ENCODE measurements at regions not wholly inside any gene's neighbourhood (a gene's known extent, or its start where the extent isn't known, plus 50 kb on each side); places are given as distances from the start of the nearest gene placed in this dataset.
"Not testable (repeated sequence)": the region's sequence is repeated elsewhere in the genome, so short reads cannot be mapped to it uniquely, and the experiment has no call there.

DNA sequence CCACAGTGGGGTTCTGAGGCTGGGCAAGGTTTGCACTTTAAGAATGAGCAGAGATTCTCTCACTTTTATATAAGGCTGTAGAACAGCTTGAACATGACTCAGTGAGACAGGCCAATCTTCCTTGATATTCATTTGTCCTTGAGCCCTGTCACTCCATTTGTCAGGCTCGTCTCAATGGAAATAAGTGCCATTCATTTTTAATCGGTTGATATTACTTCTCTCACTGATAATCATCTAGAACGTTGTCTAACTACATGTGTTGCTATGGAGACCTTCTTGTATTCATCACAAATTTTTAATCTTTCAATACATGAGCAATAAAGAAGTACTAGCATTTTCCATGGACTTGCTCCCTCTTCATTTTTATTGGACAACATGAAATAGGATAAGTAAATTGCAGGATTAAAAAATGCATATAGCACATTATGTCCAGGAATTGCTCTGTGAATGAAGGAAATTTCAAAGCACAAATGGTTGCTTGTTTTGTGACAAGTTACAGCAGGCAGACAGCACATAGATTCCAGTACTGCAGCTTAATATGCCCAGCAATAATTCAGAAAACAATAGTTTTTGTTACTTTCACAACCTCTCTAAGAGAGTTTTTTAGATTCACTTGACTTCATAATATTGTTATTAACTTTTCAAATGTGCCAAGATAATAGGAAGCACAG is 1178.4 kb upstream of the ATXN8OS start:
- H3K4me1 Mint-ChIP-seq (ENCODE audit: low read depth) = no peaks in the 10 kb centered on the region
- H3K27me3 Mint-ChIP-seq = no peaks in the 10 kb centered on the region
- intact Hi-C loops (cut with micrococcal nuclease) = no loop called here
- H3K9me3 Mint-ChIP-seq = no peaks in the 10 kb centered on the region
- no peak overlapping the region for H3K4me3 Mint-ChIP-seq
- no peak overlapping the region for H3K27ac Mint-ChIP-seq
- H3K36me3 Mint-ChIP-seq (ENCODE audit: low read depth) = no peaks in the 10 kb centered on the region

- H3K4me1 Mint-ChIP-seq (ENCODE audit: low read depth) = no peaks in the 10 kb centered on the region
- H3K36me3 Mint-ChIP-seq (ENCODE audit: low read depth) = no peaks in the 10 kb centered on the region
- H3K27ac Mint-ChIP-seq = no peak overlapping the region
- H3K9me3 Mint-ChIP-seq = peaks cover 8% of the 10 kb centered on the region
- no peaks in the 10 kb centered on the region for H3K27me3 Mint-ChIP-seq
- intact Hi-C loops (cut with micrococcal nuclease) = no loop called here
- no peak overlapping the region for H3K4me3 Mint-ChIP-seq
These were observed 1180.1 kb upstream of the ATXN8OS start for GRCh38 chr13:68927387-68928026.

DNA sequence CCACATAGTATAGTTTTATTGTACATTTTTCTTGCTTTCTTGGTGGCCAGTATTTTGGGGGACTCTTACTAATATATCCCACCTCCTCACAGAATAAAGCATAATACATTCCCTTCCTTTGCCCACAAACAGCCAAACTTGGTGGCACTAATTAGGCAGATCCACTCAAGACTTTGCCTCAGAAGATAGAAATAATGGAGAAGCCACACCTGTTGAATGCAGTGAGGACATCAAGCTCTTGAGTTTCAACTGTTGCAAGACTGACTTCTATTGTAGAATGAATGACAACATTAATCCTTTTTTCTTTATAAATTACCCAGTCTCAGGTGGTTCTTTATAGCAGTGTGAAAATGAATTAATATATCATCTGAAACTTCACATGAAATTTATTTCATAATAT is 1183.6 kb upstream of the ATXN8OS start:
- Mint-ChIP-seq H3K36me3 (ENCODE audit: low read depth) (no peaks in the 10 kb centered on the region), H3K4me3 (no peak overlapping the region), H3K27me3 (no peaks in the 10 kb centered on the region), H3K27ac (no peak overlapping the region), H3K9me3 (peaks cover 8% of the 10 kb centered on the region), H3K4me1 (ENCODE audit: low read depth) (no peaks in the 10 kb centered on the region)
- intact Hi-C loops (cut with micrococcal nuclease) = no loop called here

- H3K27ac Mint-ChIP-seq = no peak overlapping the region
- intact Hi-C loops (cut with micrococcal nuclease) = no loop called here
- no peaks in the 10 kb centered on the region for H3K4me1 Mint-ChIP-seq (ENCODE audit: low read depth)
- peaks cover 75% of the 10 kb centered on the region for H3K9me3 Mint-ChIP-seq
- H3K36me3 Mint-ChIP-seq (ENCODE audit: low read depth) = no peaks in the 10 kb centered on the region
- H3K27me3 Mint-ChIP-seq = no peaks in the 10 kb centered on the region
- no peak overlapping the region for H3K4me3 Mint-ChIP-seq
These were observed 1198.7 kb upstream of the ATXN8OS start for GRCh38 chr13:68908879-68909278.

DNA sequence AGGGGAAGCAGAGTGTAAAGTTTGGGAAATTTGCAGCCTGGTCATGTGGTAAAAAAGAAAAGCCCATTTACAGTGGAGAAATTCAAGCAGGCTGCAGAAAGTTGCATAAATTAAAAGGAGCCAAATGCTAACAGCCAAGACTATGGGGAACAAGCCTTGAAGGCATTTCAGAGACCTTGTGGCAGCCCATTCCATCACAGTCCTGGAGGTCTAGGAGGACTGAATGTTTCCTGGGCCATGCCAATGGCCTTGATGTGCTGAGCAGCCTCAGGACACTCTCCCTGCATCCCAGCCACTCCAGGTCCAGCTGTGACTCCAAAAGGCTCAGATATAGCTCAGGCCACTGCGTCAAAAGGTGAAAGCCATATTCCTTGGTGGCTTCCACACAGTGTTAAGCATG is 1202.4 kb upstream of the ATXN8OS start:
- no peak overlapping the region for H3K27ac Mint-ChIP-seq
- intact Hi-C loops (cut with micrococcal nuclease) = no loop called here
- H3K4me3 Mint-ChIP-seq = no peak overlapping the region
- H3K27me3 Mint-ChIP-seq = no peaks in the 10 kb centered on the region
- H3K36me3 Mint-ChIP-seq (ENCODE audit: low read depth) = no peaks in the 10 kb centered on the region
- H3K9me3 Mint-ChIP-seq = peaks cover 73% of the 10 kb centered on the region
- no peaks in the 10 kb centered on the region for H3K4me1 Mint-ChIP-seq (ENCODE audit: low read depth)

- intact Hi-C loops (cut with micrococcal nuclease) = no loop called here
- H3K4me3 Mint-ChIP-seq = no peak overlapping the region
- H3K27ac Mint-ChIP-seq = no peak overlapping the region
- no peaks in the 10 kb centered on the region for H3K27me3 Mint-ChIP-seq
- no peaks in the 10 kb centered on the region for H3K4me1 Mint-ChIP-seq (ENCODE audit: low read depth)
- H3K36me3 Mint-ChIP-seq (ENCODE audit: low read depth) = no peaks in the 10 kb centered on the region
- H3K9me3 Mint-ChIP-seq = peaks cover 23% of the 10 kb centered on the region
These were observed 1210.2 kb upstream of the ATXN8OS start for GRCh38 chr13:68897331-68897928.

DNA sequence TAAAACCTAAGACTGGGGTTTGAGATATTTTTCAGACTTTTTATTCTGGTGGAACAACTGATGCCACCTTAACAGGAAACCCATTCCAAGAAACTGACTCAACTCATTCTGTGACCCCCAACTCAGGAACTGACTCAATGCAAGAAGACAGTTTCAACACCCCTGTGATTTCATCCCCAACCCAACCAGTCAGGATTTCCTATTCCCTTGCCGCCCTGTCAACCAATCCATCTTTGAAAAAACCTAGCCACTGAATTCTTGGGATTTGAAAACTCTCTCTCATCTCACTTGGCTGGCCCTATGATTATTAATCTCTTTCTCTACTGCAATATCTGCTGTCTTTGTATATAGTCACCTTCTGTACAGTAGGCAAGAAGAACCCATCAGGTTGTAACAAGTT is 1211.9 kb upstream of the ATXN8OS start:
- no peak overlapping the region for H3K27ac Mint-ChIP-seq
- no peaks in the 10 kb centered on the region for H3K4me1 Mint-ChIP-seq (ENCODE audit: low read depth)

DNA sequence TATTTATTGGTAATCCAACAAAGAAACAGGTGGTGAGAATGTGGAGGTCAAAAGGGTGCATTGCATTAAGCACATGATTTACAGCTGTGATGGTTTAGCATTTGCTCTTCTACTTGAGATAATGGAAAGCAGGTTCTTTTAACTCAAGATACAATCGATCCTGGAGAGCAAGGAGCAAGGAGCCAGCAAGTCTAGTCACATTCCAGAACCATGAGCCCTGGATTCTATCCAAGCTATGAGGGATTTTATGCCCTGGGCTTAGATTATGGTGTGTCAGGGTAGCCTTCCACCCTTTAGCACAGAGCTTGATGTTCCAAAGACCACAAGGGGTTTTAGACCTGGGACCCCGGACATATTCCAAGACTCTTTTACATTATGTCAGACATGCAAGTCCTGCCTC is 1213.9 kb upstream of the ATXN8OS start:
- intact Hi-C loops (cut with micrococcal nuclease); H3K27me3 Mint-ChIP-seq; H3K36me3 Mint-ChIP-seq (ENCODE audit: low read depth); H3K4me1 Mint-ChIP-seq (ENCODE audit: low read depth); H3K4me3 Mint-ChIP-seq; H3K27ac Mint-ChIP-seq: not testable (repeated sequence)
- H3K9me3 Mint-ChIP-seq = peaks cover 33% of the 10 kb centered on the region

More for the DNA sequence above, 1211.9 kb upstream of the ATXN8OS start:
- no peaks in the 10 kb centered on the region for H3K36me3 Mint-ChIP-seq (ENCODE audit: low read depth)
- no peaks in the 10 kb centered on the region for H3K27me3 Mint-ChIP-seq
- H3K4me3 Mint-ChIP-seq = no peak overlapping the region
- peaks cover 27% of the 10 kb centered on the region for H3K9me3 Mint-ChIP-seq
- intact Hi-C loops (cut with micrococcal nuclease) = no loop called here

DNA sequence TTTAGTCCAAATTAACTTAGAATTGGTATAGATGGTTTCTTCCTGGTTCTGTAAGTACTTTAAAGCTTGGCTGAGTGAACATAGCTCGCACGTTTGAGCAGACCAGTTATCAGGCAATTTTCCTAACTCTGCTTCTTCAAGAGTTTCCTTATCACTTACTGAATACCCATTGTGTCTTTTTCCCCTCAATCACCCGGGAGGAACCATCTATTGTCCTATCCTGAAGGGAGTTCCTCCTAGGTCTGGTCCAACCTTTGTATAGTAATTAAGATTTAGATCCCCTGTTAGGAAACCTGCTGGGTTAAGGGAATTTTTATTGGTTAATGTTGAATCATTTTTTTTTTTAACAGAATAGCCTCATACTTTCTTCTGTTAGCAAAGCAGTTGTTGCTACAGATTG is 1215.0 kb upstream of the ATXN8OS start:
- peaks cover 28% of the 10 kb centered on the region for H3K9me3 Mint-ChIP-seq
- H3K4me1 Mint-ChIP-seq (ENCODE audit: low read depth); H3K4me3 Mint-ChIP-seq; H3K27ac Mint-ChIP-seq; intact Hi-C loops (cut with micrococcal nuclease); H3K27me3 Mint-ChIP-seq; H3K36me3 Mint-ChIP-seq (ENCODE audit: low read depth): not testable (repeated sequence)

- intact Hi-C loops (cut with micrococcal nuclease); H3K4me3 Mint-ChIP-seq; H3K36me3 Mint-ChIP-seq (ENCODE audit: low read depth); H3K27me3 Mint-ChIP-seq; H3K4me1 Mint-ChIP-seq (ENCODE audit: low read depth); H3K27ac Mint-ChIP-seq: not testable (repeated sequence)
- H3K9me3 Mint-ChIP-seq = peaks cover 28% of the 10 kb centered on the region
These were observed 1217.5 kb upstream of the ATXN8OS start for GRCh38 chr13:68890101-68890500.

GRCh38 chr13:68888832-68889231 is 1218.8 kb upstream of the ATXN8OS start:
- H3K9me3 Mint-ChIP-seq = peaks cover 28% of the 10 kb centered on the region
- intact Hi-C loops (cut with micrococcal nuclease) = no loop called here

DNA sequence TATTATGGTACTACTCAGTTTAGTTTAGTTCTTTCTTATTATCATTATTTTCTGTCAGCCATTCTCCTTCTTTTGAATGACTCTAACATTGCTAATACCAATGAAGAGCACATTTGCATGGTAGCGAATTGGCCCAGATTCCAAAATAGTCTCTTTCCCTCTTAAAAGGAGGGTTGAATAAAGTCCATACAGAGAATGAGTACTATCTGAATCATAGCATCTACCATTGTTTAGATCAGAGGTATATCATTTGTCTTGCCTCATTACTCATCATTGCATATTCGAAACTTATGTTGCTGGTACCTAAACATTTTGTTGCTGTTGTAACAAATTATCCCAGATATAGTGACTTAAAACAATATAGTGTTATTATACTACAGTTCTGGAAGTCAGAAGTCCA is 1235.3 kb upstream of the ATXN8OS start:
- no peak overlapping the region for H3K4me3 Mint-ChIP-seq
- no peaks in the 10 kb centered on the region for H3K27me3 Mint-ChIP-seq
- H3K4me1 Mint-ChIP-seq (ENCODE audit: low read depth) = no peaks in the 10 kb centered on the region
- no peak overlapping the region for H3K27ac Mint-ChIP-seq
- no peaks in the 10 kb centered on the region for H3K36me3 Mint-ChIP-seq (ENCODE audit: low read depth)
- peaks cover 48% of the 10 kb centered on the region for H3K9me3 Mint-ChIP-seq
- intact Hi-C loops (cut with micrococcal nuclease) = no loop called here

More at GRCh38 chr13:68888832-68889231, 1218.8 kb upstream of the ATXN8OS start:
- no peaks in the 10 kb centered on the region for H3K4me1 Mint-ChIP-seq (ENCODE audit: low read depth)
- H3K27ac Mint-ChIP-seq = no peak overlapping the region
- H3K4me3 Mint-ChIP-seq = no peak overlapping the region
- H3K27me3 Mint-ChIP-seq = no peaks in the 10 kb centered on the region
- H3K36me3 Mint-ChIP-seq (ENCODE audit: low read depth) = no peaks in the 10 kb centered on the region

GRCh38 chr13:68851026-68851425 is 1256.6 kb upstream of the ATXN8OS start:
- H3K4me1 Mint-ChIP-seq (ENCODE audit: low read depth) = no peaks in the 10 kb centered on the region
- no peaks in the 10 kb centered on the region for H3K36me3 Mint-ChIP-seq (ENCODE audit: low read depth)
- intact Hi-C loops (cut with micrococcal nuclease) = no loop called here
- H3K4me3 Mint-ChIP-seq = no peak overlapping the region
- H3K9me3 Mint-ChIP-seq = peaks cover 38% of the 10 kb centered on the region
- no peaks in the 10 kb centered on the region for H3K27me3 Mint-ChIP-seq
- H3K27ac Mint-ChIP-seq = no peak overlapping the region

DNA sequence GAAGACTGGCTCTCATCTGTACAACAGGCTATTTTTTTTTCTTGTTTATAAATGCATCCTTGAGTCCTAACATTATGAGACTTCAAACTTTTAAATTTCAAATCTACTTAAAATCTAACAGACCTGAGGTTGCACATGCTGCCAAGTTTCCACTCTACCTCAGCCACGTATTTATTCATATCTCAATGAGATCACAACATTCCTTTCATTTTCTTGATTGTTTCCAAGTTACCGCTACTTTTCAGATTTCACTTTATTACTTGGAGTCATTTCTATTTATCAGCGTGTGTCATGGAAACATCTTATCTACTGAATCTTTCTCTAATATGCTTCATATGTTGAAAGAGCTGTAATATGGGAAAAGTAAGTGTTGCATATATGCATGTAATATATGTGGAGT is 1257.5 kb upstream of the ATXN8OS start:
- intact Hi-C loops (cut with micrococcal nuclease) = no loop called here
- Mint-ChIP-seq H3K36me3 (ENCODE audit: low read depth) (no peaks in the 10 kb centered on the region), H3K4me3 (no peak overlapping the region), H3K9me3 (peaks cover 47% of the 10 kb centered on the region), H3K4me1 (ENCODE audit: low read depth) (no peaks in the 10 kb centered on the region), H3K27me3 (no peaks in the 10 kb centered on the region), H3K27ac (no peak overlapping the region)
